GM12878 (cell line): ENCODE measurements at regions not wholly inside any gene's neighbourhood (a gene's known extent, or its start where the extent isn't known, plus 50 kb on each side); places are given as distances from the start of the nearest gene placed in this dataset.

Source experiments
- ATAC-seq: fragments of 200-7000 bp; cut with Tn5 transposase; 3 replicates; pipeline ENCODE4 v1.9.1; 2020; ENCODE audit warnings: mild to moderate bottlenecking, moderate library complexity
- BruUV-seq: library from RNA; stranded (reverse); fragments of 400-500 nt; replicated peaks from 2 replicates; lab custom pipeline; 2021; lab: Mats Ljungman, UMichigan
- CTCF ChIA-PET: fragments of 300-600 bp; sonication (Branson Sonifier 250); formaldehyde crosslinking; extraction: SDS; loops from one replicate; lab custom pipeline; 2021; ENCODE audit warnings: inconsistent platforms; lab: Yijun Ruan, JAX
- POLR2A ChIA-PET: fragments of 350-600 bp; formaldehyde crosslinking; extraction: SDS; loops from one replicate; lab custom pipeline; 2021; ENCODE audit warnings: inconsistent platforms; lab: Charles Lee
- RAD21 ChIA-PET: fragments of 300-600 bp; sonication (Branson Sonifier 250); formaldehyde crosslinking; loops from one replicate; lab custom pipeline; 2023; ENCODE audit warnings: antibody characterized with exemption; ENCODE audit not compliant: unreplicated experiment; lab: Charles Lee
- SMC1A ChIA-PET: fragments of 300-600 bp; sonication (Branson Sonifier 250); formaldehyde crosslinking; loops from one replicate; lab custom pipeline; 2023; ENCODE audit not compliant: unreplicated experiment, uncharacterized antibody; lab: Charles Lee
- DNase-seq: peaks from one replicate; pipeline ENCODE4 v3.0.0-alpha.2; 2011; ENCODE audit warnings: low read depth, low spot score
- FAIRE-seq: peaks from 3 replicates; lab custom pipeline; 2011; peaks lifted over from hg19 to GRCh38; lab: Jason Lieb, UNC
- H2AFZ ChIP-seq: 2 replicates; pipeline ENCODE4 v1.6.0; 2011; ENCODE audit warnings: low read depth, low read length, control low read depth; ENCODE audit not compliant: control insufficient read depth
- H3K27ac ChIP-seq: 2 replicates; pipeline ENCODE4 v1.5.1; 2011; ENCODE audit warnings: control low read depth; ENCODE audit not compliant: control insufficient read depth, insufficient read depth
- H3K27me3 ChIP-seq, 2 experiments: replicated peaks in 1 of 2; 2 replicates each; pipeline versions ENCODE4 v1.6.0 to v1.6.1; 2011; ENCODE audit warnings: low read length in 1 of 2; ENCODE audit not compliant: control insufficient read depth in 2 of 2, insufficient read depth in 2 of 2
- H3K36me3 ChIP-seq, 2 experiments: 2 replicates each; pipeline ENCODE4 v1.5.1; 2011; ENCODE audit warnings: low read length in 1 of 2; ENCODE audit not compliant: control insufficient read depth in 2 of 2, insufficient read depth in 2 of 2
- H3K4me1 ChIP-seq: 2 replicates; pipeline ENCODE4 v1.6.1; 2011; ENCODE audit warnings: mild to moderate bottlenecking, low read length, moderate library complexity, mixed read lengths; ENCODE audit not compliant: control insufficient read depth, insufficient read depth
- H3K4me2 ChIP-seq: 2 replicates; pipeline ENCODE4 v1.6.0; 2011; ENCODE audit warnings: control low read depth; ENCODE audit not compliant: control insufficient read depth, insufficient read depth
- H3K4me3 ChIP-seq: fragments of 200-600 bp; sonication (generic); 2 replicates; pipeline ENCODE4 v1.5.1; 2016
- H3K79me2 ChIP-seq: 2 replicates; pipeline ENCODE4 v1.6.0; 2011; ENCODE audit warnings: low read length; ENCODE audit not compliant: control insufficient read depth, insufficient read depth
- H3K9ac ChIP-seq: 2 replicates; pipeline ENCODE4 v1.8.0; 2011; ENCODE audit warnings: low read length, control low read depth, mixed read lengths; ENCODE audit not compliant: control insufficient read depth, insufficient read depth
- H3K9me3 ChIP-seq: replicated peaks from 3 replicates; pipeline ENCODE4 v1.5.1; 2011; ENCODE audit warnings: mild to moderate bottlenecking, low read length; ENCODE audit not compliant: control insufficient read depth, insufficient read depth
- H4K20me1 ChIP-seq: 2 replicates; pipeline ENCODE4 v1.6.0; 2011; ENCODE audit not compliant: control insufficient read depth, insufficient read depth
- CBFB ChIP-seq: IDR thresholded peaks from 2 replicates; pipeline ENCODE4 v1.6.1; 2016; ENCODE audit warnings: antibody characterized with exemption, low read depth
- KLF5 ChIP-seq: fragments of 450-650 bp; IDR thresholded peaks from 2 replicates; pipeline ENCODE4 v1.6.1; 2014; ENCODE audit warnings: mild to moderate bottlenecking; ENCODE audit not compliant: partially characterized antibody
- MYC ChIP-seq: IDR thresholded peaks from 2 replicates; pipeline ENCODE4 v1.6.1; 2011; ENCODE audit warnings: mild to moderate bottlenecking, low read length, moderate library complexity, inconsistent platforms; ENCODE audit not compliant: insufficient read depth, insufficient replicate concordance, insufficient read length, severe bottlenecking
- NFYB ChIP-seq: IDR thresholded peaks from 2 replicates; pipeline ENCODE4 v1.6.1; 2011; ENCODE audit warnings: low read depth, mild to moderate bottlenecking, low read length, improper control_type of control experiment, moderate library complexity; ENCODE audit not compliant: insufficient read depth
- NRF1 ChIP-seq: conservative IDR thresholded peaks from 2 replicates; pipeline ENCODE4 v1.6.1; 2011; ENCODE audit warnings: mild to moderate bottlenecking, low read depth, low read length, improper control_type of control experiment
- SIX5 ChIP-seq: IDR thresholded peaks from 2 replicates; pipeline ENCODE4 v1.6.1; 2011; ENCODE audit warnings: mild to moderate bottlenecking, low read depth, low read length, moderate library complexity; ENCODE audit not compliant: severe bottlenecking
- SUZ12 ChIP-seq: fragments of 200-600 bp; sonication (generic); IDR thresholded peaks from one replicate; pipeline ENCODE4 v1.6.1; 2018; ENCODE audit warnings: antibody characterized with exemption, mild to moderate bottlenecking; ENCODE audit not compliant: unreplicated experiment
- WGBS: methylation state at CpG from one replicate; pipeline ENCODE4 v1.1.6; 2016; ENCODE audit warnings: low lambda C conversion rate; ENCODE audit not compliant: insufficient replicate concordance, insufficient coverage; ENCODE audit errors: missing lambda C conversion rate; 5-methylcytosine and 5-hydroxymethylcytosine counted together
- in situ Hi-C: fragments of 300-500 bp; cut with MboI; formaldehyde crosslinking; loops from 9 replicates; pipeline ENCODE4 v1.14.3; 2018; ENCODE audit warnings: mixed read lengths
- intact Hi-C: fragments of 100-400 bp; cut with micrococcal nuclease; formaldehyde crosslinking; loops from one replicate; pipeline ENCODE4 v1.14.2; 2022; ENCODE audit not compliant: unreplicated experiment
- TF ChIP-seq, protein P1 (sequence below): IDR thresholded peaks from 2 replicates; pipeline ENCODE4 v1.6.1; 2011; ENCODE audit warnings: borderline replicate concordance, low read depth, mild to moderate bottlenecking, moderate library complexity, low read length; ENCODE audit not compliant: insufficient read depth, poor library complexity, severe bottlenecking

DNA sequence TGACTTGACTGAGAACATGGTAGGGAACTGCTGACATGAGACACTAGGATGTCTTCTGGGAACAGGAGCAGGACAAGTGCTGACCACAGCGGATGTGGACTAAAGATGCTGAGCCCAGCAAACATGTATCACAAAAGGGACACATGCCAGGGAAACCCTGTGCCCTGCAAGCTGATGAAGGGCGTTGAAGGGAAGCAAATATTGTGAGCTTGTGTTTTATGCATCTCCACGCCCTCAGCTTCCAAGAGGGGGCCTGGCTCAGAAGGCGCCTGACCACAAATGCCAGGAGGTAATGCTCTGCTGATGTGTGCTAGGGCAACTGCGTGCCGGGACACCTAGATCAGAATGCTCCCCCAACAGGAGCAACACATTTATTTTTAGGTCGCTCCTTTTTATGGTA, 207.3 kb downstream of the CXCL12 start:
- RAD21 ChIA-PET = no interaction called here
- Histone ChIP-seq H3K4me3 (no peak overlapping the region), H3K9me3 (no peaks in the 10 kb centered on the region), H2AFZ (no peak overlapping the region), H3K79me2 (no peaks in the 10 kb centered on the region), H3K4me2 (no peak overlapping the region), H3K27me3 (no peaks in the 10 kb centered on the region), H3K27ac (no peak overlapping the region), H4K20me1 (no peaks in the 10 kb centered on the region), H3K36me3 (no peaks in the 10 kb centered on the region), H3K9ac (no peak overlapping the region), H3K4me1 (no peaks in the 10 kb centered on the region)
- DNase-seq = no peak
- no peak for ATAC-seq
- CTCF ChIA-PET = no interaction called here
- SMC1A ChIA-PET = interaction anchor here (1.0 to 1.5 kb wide), 2 partner anchors 7 to 34 kb away, joined by 3 read pairs; no protein-coding TSS in a partner anchor
- in situ Hi-C loops = no loop called here
- WGBS = 30% methylated on average over 7 of the region's 7 CpGs
- POLR2A ChIA-PET = no interaction called here
- intact Hi-C loops = no loop called here
- BruUV-seq = no TSS peak
- TF ChIP-seq SUZ12 = no peak
- TF ChIP-seq, protein P1, sequence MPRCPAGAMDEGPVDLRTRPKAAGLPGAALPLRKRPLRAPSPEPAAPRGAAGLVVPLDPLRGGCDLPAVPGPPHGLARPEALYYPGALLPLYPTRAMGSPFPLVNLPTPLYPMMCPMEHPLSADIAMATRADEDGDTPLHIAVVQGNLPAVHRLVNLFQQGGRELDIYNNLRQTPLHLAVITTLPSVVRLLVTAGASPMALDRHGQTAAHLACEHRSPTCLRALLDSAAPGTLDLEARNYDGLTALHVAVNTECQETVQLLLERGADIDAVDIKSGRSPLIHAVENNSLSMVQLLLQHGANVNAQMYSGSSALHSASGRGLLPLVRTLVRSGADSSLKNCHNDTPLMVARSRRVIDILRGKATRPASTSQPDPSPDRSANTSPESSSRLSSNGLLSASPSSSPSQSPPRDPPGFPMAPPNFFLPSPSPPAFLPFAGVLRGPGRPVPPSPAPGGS = no peak
- TF ChIP-seq NRF1 = no peak
- no peak for TF ChIP-seq CBFB
- TF ChIP-seq SIX5 = no peak
- no peak for TF ChIP-seq KLF5
- TF ChIP-seq NFYB = no peak
- no peak for TF ChIP-seq MYC
- no peak for FAIRE-seq
